ENCODE measurements at regions not wholly inside any gene's neighbourhood (a gene's known extent, or its start where the extent isn't known, plus 50 kb on each side); places are given as distances from the start of the nearest gene placed in this dataset.

DNA sequence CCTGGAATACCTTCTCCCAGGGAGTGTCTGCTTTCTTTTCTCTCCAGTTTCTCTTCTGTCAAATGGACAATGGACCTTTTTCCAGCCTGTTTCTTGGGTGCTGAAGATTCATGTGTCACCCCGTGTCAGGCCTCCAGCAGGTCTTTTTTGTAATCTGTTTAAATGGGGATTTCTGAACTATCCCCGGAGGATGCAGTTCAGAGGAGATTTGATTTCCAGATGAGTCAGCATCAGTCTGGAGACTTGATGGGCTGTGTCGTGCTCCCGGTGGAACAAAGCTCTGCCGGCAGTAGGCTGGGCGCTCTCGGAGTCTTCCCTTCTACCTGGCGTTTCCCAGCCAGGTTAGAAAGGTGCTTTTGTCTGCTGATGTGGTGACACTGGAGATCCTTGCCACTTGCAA, 440.6 kb downstream of the HS3ST3B1 start:
- TF ChIP-seq, protein P1, sequence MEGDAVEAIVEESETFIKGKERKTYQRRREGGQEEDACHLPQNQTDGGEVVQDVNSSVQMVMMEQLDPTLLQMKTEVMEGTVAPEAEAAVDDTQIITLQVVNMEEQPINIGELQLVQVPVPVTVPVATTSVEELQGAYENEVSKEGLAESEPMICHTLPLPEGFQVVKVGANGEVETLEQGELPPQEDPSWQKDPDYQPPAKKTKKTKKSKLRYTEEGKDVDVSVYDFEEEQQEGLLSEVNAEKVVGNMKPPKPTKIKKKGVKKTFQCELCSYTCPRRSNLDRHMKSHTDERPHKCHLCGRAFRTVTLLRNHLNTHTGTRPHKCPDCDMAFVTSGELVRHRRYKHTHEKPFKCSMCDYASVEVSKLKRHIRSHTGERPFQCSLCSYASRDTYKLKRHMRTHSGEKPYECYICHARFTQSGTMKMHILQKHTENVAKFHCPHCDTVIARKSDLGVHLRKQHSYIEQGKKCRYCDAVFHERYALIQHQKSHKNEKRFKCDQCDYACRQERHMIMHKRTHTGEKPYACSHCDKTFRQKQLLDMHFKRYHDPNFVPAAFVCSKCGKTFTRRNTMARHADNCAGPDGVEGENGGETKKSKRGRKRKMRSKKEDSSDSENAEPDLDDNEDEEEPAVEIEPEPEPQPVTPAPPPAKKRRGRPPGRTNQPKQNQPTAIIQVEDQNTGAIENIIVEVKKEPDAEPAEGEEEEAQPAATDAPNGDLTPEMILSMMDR (IDR thresholded peaks at IDR 0.05), result no peak
- no peak for TF ChIP-seq POLR2A (IDR thresholded peaks at IDR 0.05)

Data from right lobe of liver (tissue), 4 donors.